HG02759 (cell line): ENCODE measurements at regions not wholly inside any gene's neighbourhood (a gene's known extent, or its start where the extent isn't known, plus 50 kb on each side); places are given as distances from the start of the nearest gene placed in this dataset.

Experiments used
- ATAC-seq: cut with Tn5 transposase; IDR thresholded peaks from one replicate; pipeline ENCODE4 v1.9.1; 2021; ENCODE audit warnings: mild to moderate bottlenecking, moderate library complexity; ENCODE audit not compliant: unreplicated experiment

- no peak for ATAC-seq
Measured at GRCh38 chr4:123966990-123967769, 570.6 kb downstream of the SPRY1 start.

- ATAC-seq: no peak
Measured at GRCh38 chr4:123972031-123972430, 575.4 kb downstream of the SPRY1 start.

DNA sequence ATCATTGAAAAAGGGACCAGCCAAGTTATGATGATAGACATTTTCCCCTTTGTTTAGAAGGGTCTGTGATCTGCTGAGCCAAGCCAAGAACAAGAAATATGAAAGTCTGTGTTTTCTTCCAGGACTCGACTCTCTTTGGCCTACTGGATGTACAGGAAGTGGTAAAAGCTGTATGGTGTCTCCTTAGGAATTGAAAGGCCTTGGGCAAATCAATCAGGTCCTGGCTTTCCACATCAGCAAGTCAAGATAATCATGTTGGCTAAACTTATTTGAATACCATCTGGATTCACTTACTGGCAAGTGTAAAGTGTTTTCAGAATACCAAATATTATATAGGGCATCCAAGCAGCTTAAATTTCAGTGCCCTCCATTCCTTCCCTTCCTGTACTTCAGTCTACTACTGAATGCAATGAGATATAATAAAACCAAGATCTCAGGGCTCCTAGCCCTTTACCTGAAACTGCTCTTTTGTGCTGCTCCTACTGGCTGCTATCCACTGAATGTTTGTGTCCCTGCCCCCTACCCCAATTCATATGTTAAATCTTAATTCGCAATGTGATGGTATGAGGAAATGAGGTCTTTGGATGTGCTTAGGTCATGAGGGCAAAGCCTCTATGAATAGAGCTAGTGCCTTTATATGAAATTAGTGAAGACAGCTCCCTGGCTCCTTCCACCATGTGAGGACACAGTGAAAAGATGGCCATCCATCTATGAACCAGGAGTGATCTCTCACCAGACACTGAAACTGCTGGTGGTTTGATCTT is 578.0 kb downstream of the SPRY1 start:
- ATAC-seq: no peak

- no peak for ATAC-seq
Measured at GRCh38 chr4:123976285-123976684, 579.7 kb downstream of the SPRY1 start.

- no peak for ATAC-seq
Measured at GRCh38 chr4:123976819-123977218, 580.2 kb downstream of the SPRY1 start.

DNA sequence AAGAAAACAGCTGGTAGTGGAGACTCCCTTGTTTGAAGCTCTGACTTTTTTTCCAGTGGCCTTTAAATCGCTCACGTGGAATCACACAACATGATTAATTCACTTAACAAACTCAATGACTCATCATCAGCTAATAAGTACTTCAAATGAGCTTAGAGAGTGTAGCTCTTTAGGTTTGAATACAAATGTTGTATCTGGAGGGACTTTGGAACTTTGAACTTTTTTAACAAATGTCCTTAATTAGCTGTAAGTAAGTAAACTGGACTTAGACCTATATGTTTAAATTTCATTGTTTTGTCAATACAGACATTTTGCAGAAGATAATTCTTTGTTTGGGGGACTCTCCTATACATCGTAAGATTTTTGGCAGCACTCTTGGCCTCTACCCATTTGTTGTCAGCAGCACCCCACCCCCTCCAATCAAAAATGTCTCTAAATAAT is 581.1 kb downstream of the SPRY1 start:
- no peak for ATAC-seq

DNA sequence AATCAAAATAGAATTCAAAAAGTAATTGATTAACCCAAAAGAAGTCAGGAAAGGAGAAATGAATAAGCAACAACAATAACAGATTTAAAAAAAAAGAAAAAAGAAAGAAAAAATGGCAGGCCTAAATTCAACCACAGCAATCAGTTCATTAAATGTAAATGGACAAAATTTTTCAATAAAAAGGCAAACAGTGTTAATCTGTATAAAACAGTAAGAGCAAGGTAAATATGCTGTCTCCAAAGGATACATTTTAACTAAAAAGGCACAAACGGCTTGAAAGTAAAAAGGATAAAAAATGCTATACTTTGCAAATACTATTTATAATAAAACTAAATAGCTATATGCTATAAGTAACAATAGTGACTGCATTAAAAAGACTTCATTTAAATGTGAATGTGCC is 582.0 kb downstream of the SPRY1 start:
- ATAC-seq: no peak

DNA sequence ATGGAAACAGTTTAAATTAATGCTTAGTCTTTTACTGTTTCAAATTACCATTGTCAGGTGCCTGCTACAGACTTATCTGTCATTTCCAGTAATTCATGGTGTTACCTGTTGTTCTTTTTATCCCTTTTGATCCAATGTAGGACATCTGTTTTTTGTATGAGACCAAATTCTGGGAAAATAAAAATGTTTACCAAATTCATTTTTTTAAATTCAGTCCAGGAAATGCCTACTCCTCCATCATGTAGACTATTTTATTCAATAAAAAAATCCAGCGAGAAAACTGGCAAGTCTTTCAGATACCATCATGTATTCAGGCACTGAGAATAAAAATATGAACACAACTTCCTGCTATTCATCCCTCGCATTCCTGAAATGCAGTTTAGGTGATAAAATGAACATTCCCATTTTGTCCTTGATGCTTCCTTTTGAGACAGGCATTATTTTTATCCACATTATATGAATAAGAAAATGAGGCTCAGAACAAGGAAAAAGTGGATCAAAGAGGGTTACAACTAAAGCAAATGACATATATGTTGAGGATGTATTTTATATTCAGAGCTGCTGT is 584.2 kb downstream of the SPRY1 start:
- ATAC-seq: no peak

GRCh38 chr4:123984886-123985285 is 588.3 kb downstream of the SPRY1 start:
- ATAC-seq: no peak

GRCh38 chr4:123986268-123986798 is 589.7 kb downstream of the SPRY1 start:
- no peak for ATAC-seq

DNA sequence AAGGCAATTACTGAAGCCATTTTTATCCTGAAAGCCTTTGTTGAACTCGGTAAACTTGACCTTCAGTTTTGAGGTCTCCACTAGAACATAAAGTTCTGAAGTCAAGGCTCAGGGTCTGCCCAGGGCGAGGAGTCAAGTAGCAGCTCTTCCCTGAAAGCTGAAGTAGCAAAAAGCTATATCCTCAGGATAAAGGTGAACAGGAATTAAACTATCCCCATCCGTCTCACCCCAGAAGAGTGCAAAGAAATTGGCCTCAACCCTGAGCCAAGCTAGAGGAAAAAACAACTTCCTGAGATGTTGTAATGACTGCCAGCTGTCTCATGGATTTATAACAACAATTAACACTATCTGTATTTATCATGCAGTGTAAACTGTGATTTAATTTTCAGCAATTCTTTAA is 590.8 kb downstream of the SPRY1 start:
- no peak for ATAC-seq

DNA sequence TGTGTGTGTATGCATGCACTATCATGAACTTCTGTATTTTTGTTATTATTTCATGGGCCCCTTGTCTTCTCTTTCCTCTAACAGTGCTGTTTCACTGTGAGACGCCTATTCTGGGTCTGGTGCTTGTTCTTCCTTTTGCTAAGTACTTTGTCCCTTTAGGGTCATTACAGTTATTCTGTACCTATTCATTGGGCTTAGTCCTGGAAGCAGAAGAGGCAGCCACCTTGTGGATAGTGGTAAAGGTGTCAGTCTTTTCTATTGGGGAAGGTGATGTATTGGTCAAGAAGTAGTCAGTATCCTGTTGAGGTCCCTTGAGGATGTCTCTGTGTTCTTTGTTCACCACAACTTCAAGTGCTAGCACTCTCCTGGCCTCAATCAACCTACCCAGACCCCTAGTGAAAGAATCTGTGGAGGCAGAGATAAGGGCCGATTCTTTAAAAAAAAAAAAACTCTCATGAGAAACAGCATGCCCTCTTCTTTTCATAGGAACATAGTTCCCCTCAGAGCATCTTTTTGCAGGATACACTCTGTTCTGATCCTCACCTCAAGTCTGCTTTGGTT is 593.8 kb downstream of the SPRY1 start:
- ATAC-seq: no peak

- no peak for ATAC-seq
Measured at GRCh38 chr4:123994917-123995316, 598.3 kb downstream of the SPRY1 start.

- no peak for ATAC-seq
Measured at GRCh38 chr4:123995936-123996335, 599.3 kb downstream of the SPRY1 start.

DNA sequence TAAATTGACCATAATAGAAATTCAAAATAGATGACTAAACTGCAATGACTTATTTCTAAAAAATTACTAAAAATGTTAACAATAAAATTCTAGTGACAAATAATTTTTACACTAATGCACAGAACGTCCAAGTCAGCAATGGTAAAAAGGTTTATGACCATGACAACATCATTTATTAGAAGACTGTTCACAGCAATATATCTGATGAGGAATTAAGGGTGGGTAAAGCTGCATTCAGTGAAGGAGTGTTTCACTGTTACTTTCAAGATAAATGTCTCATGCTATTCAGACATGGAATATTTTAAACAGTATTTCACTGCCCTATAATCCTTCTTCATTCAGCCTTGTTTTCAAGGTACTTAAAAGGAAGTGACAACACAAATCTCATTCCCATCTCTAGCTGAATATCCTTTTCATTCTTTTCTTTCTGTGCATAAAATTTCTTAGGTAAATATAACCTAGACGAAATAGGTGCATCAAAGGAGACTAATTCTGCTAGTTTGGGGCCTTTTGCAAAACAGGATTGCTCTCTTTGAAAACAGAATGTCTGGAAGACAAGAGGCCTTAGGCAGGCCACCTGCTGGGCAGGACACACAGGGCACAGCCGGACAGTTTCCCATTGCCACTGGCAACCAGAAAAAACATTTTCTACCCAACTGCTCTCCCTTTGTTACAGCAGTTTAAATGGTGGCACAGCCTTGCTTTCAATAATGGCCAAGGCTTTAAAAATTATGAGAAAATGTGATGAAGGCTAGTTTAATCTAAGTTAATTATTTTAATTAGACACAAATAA is 600.3 kb downstream of the SPRY1 start:
- no peak for ATAC-seq

DNA sequence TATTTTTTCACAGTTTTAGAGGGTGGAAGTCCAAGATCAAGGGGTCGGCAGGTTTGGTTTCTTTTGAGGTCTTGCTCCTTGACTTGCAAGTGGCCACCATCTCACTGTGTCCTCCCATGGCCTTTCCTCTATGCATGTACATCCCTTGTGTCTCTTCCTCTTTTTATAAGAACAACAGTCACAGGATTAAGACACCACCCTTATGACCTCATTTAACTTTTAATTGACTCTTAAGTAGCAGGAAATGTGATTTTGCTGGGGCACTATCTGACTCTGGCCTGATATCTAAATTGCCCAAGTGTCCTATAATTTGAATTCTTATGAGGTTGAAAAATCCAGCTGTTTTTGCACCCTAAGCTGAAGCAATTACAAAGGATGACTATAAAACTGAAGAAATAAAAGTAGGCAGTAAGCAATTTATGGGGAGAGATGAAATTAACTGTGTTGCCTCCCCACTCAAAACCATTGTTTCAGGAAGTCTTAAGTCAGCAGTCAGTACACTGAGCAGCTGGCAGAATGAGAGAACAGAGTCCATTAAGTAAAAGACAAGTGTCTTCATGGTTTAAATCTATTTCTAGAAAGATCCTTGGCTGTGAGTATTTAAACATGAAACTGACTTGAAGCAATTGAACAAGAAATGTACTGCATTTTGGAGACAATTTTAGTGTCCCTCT is 601.3 kb downstream of the SPRY1 start:
- no peak for ATAC-seq

DNA sequence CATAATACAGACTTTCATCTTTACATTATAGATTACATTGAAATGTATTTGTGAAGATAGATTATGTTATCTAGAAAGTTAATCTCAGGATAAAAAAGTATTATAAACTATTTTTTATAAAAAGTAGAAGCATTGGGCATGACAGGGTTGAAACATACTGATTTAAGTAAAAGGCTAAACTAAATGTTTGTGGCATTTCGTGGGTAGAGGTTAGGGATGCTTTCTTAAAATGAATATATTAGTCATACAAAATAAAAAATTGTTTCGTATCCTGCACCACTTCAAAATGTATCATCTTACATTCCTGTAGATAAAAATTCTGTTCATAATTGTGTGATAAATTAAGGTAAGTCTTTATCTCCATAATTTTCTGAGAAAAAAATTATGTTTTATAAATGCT is 603.6 kb downstream of the SPRY1 start:
- no peak for ATAC-seq

DNA sequence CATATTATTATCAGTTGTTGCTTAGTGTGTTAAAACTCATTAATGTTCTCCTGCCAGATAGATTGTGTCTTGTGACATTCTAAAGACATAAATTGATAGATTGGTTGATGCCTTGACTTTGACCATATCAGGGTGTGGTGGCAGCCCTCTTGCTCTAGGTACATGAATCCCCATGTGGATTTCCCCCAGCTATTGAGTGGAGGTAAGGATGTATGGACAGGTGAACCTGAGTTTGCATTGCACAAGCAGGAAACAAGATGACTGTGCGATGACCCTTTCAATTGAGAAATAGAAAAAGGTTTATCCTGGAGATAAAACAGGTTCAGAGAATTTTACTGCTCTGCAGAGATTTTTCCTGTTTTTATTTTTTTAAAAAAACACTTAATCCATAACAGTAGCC is 619.2 kb downstream of the SPRY1 start:
- no peak for ATAC-seq

- ATAC-seq: no peak
Measured at GRCh38 chr4:124017185-124017785, 620.7 kb downstream of the SPRY1 start.
